HCT116 (cell line): ENCODE measurements at regions not wholly inside any gene's neighbourhood (a gene's known extent, or its start where the extent isn't known, plus 50 kb on each side); places are given as distances from the start of the nearest gene placed in this dataset.

Experiments
- ATAC-seq: fragments of 200-7000 bp; cut with Tn5 transposase; 2 replicates; pipeline ENCODE4 v1.9.1; 2020; ENCODE audit warnings: mild to moderate bottlenecking, moderate library complexity
- BruUV-seq: library from RNA; stranded (reverse); fragments of 400-500 nt; replicated peaks from 2 replicates; lab custom pipeline; 2021; lab: Mats Ljungman, UMichigan
- CTCF ChIA-PET: fragments of 300-600 bp; sonication (Branson Sonifier 250); formaldehyde crosslinking; loops from one replicate; lab custom pipeline; 2021; ENCODE audit warnings: antibody characterized with exemption; lab: Charles Lee
- POLR2A ChIA-PET: fragments of 300-600, 350-600 bp; sonication (Branson Sonifier 250); formaldehyde crosslinking; loops from one replicate; lab custom pipeline; 2021; ENCODE audit warnings: antibody characterized with exemption; lab: Charles Lee
- RAD21 ChIA-PET, 2 experiments: fragments of 300-600 bp; sonication (Branson Sonifier 250); formaldehyde crosslinking; loops; one replicate each; lab custom pipeline; 2023; ENCODE audit warnings: low total read pairs in 2 of 2; ENCODE audit not compliant: uncharacterized antibody in 2 of 2, unreplicated experiment in 2 of 2, low non-redundant PET in 1 of 2; lab: Charles Lee
- DNase-seq: peaks from one replicate; pipeline ENCODE4 v3.0.0-alpha.2; 2010; ENCODE audit warnings: low read depth, low spot score
- H2AFZ ChIP-seq: fragments of 200-600 bp; shearing (Covaris generic), sonication (generic); 2 replicates; pipeline ENCODE4 v1.6.1; 2017; ENCODE audit warnings: low read depth, mixed run types, mixed read lengths, antibody characterized with exemption, low read length; ENCODE audit not compliant: poor library complexity, severe bottlenecking
- H3K27ac ChIP-seq: 2 replicates; pipeline ENCODE4 v1.5.1; 2012; ENCODE audit warnings: low read depth, low read length
- H3K27me3 ChIP-seq: fragments of 200-600 bp; sonication (generic); 2 replicates; pipeline ENCODE4 v1.6.1; 2016; ENCODE audit warnings: mixed run types, low read length, mixed read lengths; ENCODE audit not compliant: insufficient read depth
- H3K36me3 ChIP-seq, 2 experiments: fragments of 200-500 bp in 1 of 2; fragments of 200-600 bp in 1 of 2; sonication (Bioruptor generic) in 1 of 2; sonication (generic) in 1 of 2; 2 replicates each; pipeline versions ENCODE4 v1.5.1 to v1.6.1; 2014 to 2016; ENCODE audit warnings: low read length in 2 of 2, inconsistent platforms in 1 of 2, mixed read lengths in 1 of 2, mixed run types in 1 of 2; ENCODE audit not compliant: insufficient read depth in 2 of 2, control insufficient read depth in 1 of 2
- H3K4me1 ChIP-seq, 2 experiments: fragments of 200-600 bp in 1 of 2; sonication (generic) in 1 of 2; 2 replicates each; pipeline versions ENCODE4 v1.5.1 to v1.6.1; 2012 to 2017; ENCODE audit warnings: low read length in 2 of 2, inconsistent platforms in 1 of 2, mild to moderate bottlenecking in 1 of 2, mixed read lengths in 1 of 2, mixed run types in 1 of 2, moderate library complexity in 1 of 2; ENCODE audit not compliant: insufficient read depth in 2 of 2, control insufficient read depth in 1 of 2
- H3K4me2 ChIP-seq: fragments of 200-600 bp; sonication (generic); 2 replicates; pipeline ENCODE4 v1.6.1; 2017; ENCODE audit warnings: mixed run types, low read length, mixed read lengths
- H3K4me3 ChIP-seq, 2 experiments: fragments of 200-600 bp in 1 of 2; sonication (generic) in 1 of 2; replicated peaks in 1 of 2; 2 replicates each; pipeline ENCODE4 v1.5.1; 2011 to 2016; ENCODE audit warnings: low read length in 2 of 2, control low read depth in 1 of 2, low read depth in 1 of 2, mild to moderate bottlenecking in 1 of 2, mixed read lengths in 1 of 2, mixed run types in 1 of 2
- H3K79me2 ChIP-seq: fragments of 200-600 bp; sonication (generic); 2 replicates; pipeline ENCODE4 v1.6.1; 2017; ENCODE audit warnings: mild to moderate bottlenecking, mixed run types, low read length, moderate library complexity, mixed read lengths; ENCODE audit not compliant: insufficient read depth
- H3K9ac ChIP-seq: fragments of 200-600 bp; sonication (generic); 2 replicates; pipeline ENCODE4 v1.6.1; 2016; ENCODE audit warnings: low read length, mixed read lengths
- H3K9me2 ChIP-seq: fragments of 200-600 bp; sonication (generic), shearing (Covaris generic); 2 replicates; pipeline ENCODE4 v1.6.1; 2017; ENCODE audit warnings: mixed run types, mild to moderate bottlenecking, moderate library complexity; ENCODE audit not compliant: insufficient read depth
- H3K9me3 ChIP-seq, 2 experiments: fragments of 200-500 bp in 1 of 2; fragments of 200-600 bp in 1 of 2; sonication (Bioruptor generic) in 1 of 2; sonication (generic) in 1 of 2; 2 replicates each; pipeline ENCODE4 v1.6.1; 2014 to 2017; ENCODE audit warnings: low read length in 2 of 2, mixed read lengths in 2 of 2, inconsistent platforms in 1 of 2, low read depth in 1 of 2, mild to moderate bottlenecking in 1 of 2, mixed run types in 1 of 2, moderate library complexity in 1 of 2; ENCODE audit not compliant: control insufficient read depth in 1 of 2, insufficient read depth in 1 of 2
- H4K20me1 ChIP-seq: fragments of 200-600 bp; sonication (generic), shearing (Covaris generic); 2 replicates; pipeline ENCODE4 v1.6.1; 2017; ENCODE audit warnings: mixed run types, mild to moderate bottlenecking, moderate library complexity; ENCODE audit not compliant: insufficient read depth
- CBX3 ChIP-seq: IDR thresholded peaks from 2 replicates; pipeline ENCODE4 v1.6.1; 2012; ENCODE audit warnings: low read depth
- CEBPB ChIP-seq: IDR thresholded peaks from 2 replicates; pipeline ENCODE4 v1.6.1; 2012; ENCODE audit warnings: low read depth
- ELF1 ChIP-seq: IDR thresholded peaks from 2 replicates; pipeline ENCODE4 v1.6.1; 2012; ENCODE audit warnings: low read depth, borderline replicate concordance
- EZH2 ChIP-seq: fragments of 200-600 bp; sonication (generic); IDR thresholded peaks from 2 replicates; pipeline ENCODE4 v1.6.1; 2017; ENCODE audit warnings: antibody characterized with exemption, mixed run types
- FOSL1 ChIP-seq: IDR thresholded peaks from 2 replicates; pipeline ENCODE4 v1.6.1; 2012; ENCODE audit warnings: low read depth
- POLR2A ChIP-seq: IDR thresholded peaks from 2 replicates; pipeline ENCODE4 v1.7.0; 2011; ENCODE audit warnings: borderline replicate concordance; ENCODE audit not compliant: insufficient read depth, insufficient read length; ENCODE audit errors: extremely low read depth
- POLR2AphosphoS5 ChIP-seq: IDR thresholded peaks from 2 replicates; pipeline ENCODE4 v1.6.1; 2011; ENCODE audit warnings: mild to moderate bottlenecking, low read depth, low read length, moderate library complexity
- RAD21 ChIP-seq: IDR thresholded peaks from 2 replicates; pipeline ENCODE4 v1.6.1; 2012; ENCODE audit warnings: low read depth, mild to moderate bottlenecking
- SIN3A ChIP-seq: IDR thresholded peaks from 2 replicates; pipeline ENCODE4 v1.6.1; 2012; ENCODE audit warnings: low read depth
- SP1 ChIP-seq: IDR thresholded peaks from 2 replicates; pipeline ENCODE4 v1.6.1; 2012; ENCODE audit warnings: low read depth
- SRF ChIP-seq: IDR thresholded peaks from 2 replicates; pipeline ENCODE4 v1.6.1; 2012; ENCODE audit warnings: low read depth
- TCF7L2 ChIP-seq: IDR thresholded peaks from 2 replicates; pipeline ENCODE4 v1.7.0; 2011; ENCODE audit warnings: borderline replicate concordance, inconsistent platforms; ENCODE audit not compliant: insufficient read depth, insufficient read length; ENCODE audit errors: extremely low read depth
- YY1 ChIP-seq: IDR thresholded peaks from 2 replicates; pipeline ENCODE4 v1.6.1; 2011; ENCODE audit warnings: low read length, low read depth, moderate library complexity, mild to moderate bottlenecking; ENCODE audit not compliant: insufficient replicate concordance; ENCODE audit errors: extremely low read depth
- ZFX ChIP-seq: fragments of 450-650 bp; IDR thresholded peaks from 2 replicates; pipeline ENCODE4 v1.6.1; 2017
- intact Hi-C: fragments of 100-400 bp; cut with micrococcal nuclease; formaldehyde crosslinking; loops from 2 replicates; pipeline ENCODE4 v1.10.0; 2022
- TF ChIP-seq, protein P1 (sequence below): IDR thresholded peaks from 2 replicates; pipeline ENCODE4 v1.6.1; 2011; ENCODE audit warnings: mild to moderate bottlenecking, low read length, moderate library complexity; ENCODE audit not compliant: insufficient replicate concordance; ENCODE audit errors: extremely low read depth
- TF ChIP-seq, protein P2 (sequence below), 3 experiments: fragments of 200-600 bp in 1 of 3; sonication (generic) in 1 of 3; IDR thresholded peaks in 2 of 3; conservative IDR thresholded peaks in 1 of 3; 2 replicates each; pipeline ENCODE4 v1.5.1; 2012 to 2017; ENCODE audit warnings: low read depth in 2 of 3, low read length in 2 of 3, antibody characterized with exemption in 1 of 3, borderline replicate concordance in 1 of 3, control low read depth in 1 of 3, mild to moderate bottlenecking in 1 of 3, mixed read lengths in 1 of 3, mixed run types in 1 of 3, moderate library complexity in 1 of 3; ENCODE audit not compliant: insufficient read depth in 1 of 3
- TF ChIP-seq, protein P3 (sequence below): IDR thresholded peaks from 2 replicates; pipeline ENCODE4 v1.6.1; 2012

DNA sequence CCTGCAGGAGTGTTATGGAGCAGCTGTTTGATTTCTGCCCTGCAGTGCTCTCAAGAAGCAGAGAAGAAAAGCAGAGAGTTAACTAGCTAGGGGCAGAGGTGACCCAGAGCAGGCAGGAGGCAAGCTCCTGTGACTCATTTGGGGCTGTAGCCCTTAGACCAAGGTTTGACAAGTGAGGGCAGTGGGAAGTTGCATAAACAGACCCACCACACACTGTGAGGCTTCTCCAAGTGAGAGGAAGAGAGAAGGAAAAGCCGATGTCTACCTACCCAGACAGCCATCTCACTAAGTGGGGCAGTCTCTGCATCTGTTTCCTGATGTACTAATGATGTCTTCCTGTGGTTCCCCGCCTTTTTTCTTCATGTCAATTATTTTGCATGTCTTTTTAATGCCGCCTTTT lies 159.9 kb upstream of the NR5A2 start (continued):
- TF ChIP-seq ELF1, result no peak
- TF ChIP-seq, protein P1, sequence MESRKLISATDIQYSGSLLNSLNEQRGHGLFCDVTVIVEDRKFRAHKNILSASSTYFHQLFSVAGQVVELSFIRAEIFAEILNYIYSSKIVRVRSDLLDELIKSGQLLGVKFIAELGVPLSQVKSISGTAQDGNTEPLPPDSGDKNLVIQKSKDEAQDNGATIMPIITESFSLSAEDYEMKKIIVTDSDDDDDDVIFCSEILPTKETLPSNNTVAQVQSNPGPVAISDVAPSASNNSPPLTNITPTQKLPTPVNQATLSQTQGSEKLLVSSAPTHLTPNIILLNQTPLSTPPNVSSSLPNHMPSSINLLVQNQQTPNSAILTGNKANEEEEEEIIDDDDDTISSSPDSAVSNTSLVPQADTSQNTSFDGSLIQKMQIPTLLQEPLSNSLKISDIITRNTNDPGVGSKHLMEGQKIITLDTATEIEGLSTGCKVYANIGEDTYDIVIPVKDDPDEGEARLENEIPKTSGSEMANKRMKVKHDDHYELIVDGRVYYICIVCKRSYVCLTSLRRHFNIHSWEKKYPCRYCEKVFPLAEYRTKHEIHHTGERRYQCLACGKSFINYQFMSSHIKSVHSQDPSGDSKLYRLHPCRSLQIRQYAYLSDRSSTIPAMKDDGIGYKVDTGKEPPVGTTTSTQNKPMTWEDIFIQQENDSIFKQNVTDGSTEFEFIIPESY, result no peak
- no peak for TF ChIP-seq POLR2AphosphoS5
- no peak for TF ChIP-seq POLR2A
- TF ChIP-seq CBX3, result no peak
- no peak for TF ChIP-seq CEBPB

DNA sequence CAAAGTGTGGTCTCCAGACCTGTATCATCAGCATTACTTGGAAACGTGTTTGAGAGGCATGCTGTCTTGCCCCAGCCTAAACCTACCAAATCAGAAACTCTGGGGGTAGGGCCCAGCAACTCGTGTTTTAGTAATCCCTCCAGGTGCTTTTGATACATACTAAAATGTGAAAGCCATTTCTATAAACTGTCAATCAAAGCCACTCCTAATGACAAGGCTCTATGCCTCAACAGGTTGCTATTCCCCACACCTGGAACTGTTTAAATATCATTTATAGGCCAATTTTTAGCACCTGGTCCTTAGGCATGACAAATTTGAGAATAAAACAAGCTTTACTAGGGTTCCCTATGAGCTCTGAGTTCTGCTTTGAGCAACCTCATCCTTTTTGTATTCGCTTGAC lies 158.7 kb upstream of the NR5A2 start:
- TF ChIP-seq ZFX (no peak), SRF (no peak), EZH2 (no peak), CBX3 (no peak), TCF7L2 (no peak), FOSL1 (no peak), SIN3A (no peak), YY1 (no peak), RAD21 (no peak), SP1 (no peak), CEBPB (no peak)
- TF ChIP-seq, protein P2, sequence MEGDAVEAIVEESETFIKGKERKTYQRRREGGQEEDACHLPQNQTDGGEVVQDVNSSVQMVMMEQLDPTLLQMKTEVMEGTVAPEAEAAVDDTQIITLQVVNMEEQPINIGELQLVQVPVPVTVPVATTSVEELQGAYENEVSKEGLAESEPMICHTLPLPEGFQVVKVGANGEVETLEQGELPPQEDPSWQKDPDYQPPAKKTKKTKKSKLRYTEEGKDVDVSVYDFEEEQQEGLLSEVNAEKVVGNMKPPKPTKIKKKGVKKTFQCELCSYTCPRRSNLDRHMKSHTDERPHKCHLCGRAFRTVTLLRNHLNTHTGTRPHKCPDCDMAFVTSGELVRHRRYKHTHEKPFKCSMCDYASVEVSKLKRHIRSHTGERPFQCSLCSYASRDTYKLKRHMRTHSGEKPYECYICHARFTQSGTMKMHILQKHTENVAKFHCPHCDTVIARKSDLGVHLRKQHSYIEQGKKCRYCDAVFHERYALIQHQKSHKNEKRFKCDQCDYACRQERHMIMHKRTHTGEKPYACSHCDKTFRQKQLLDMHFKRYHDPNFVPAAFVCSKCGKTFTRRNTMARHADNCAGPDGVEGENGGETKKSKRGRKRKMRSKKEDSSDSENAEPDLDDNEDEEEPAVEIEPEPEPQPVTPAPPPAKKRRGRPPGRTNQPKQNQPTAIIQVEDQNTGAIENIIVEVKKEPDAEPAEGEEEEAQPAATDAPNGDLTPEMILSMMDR (IDR thresholded peaks at IDR 0.05 in 2 of 3, conservative IDR thresholded peaks at IDR 0.05 in 1 of 3; ENCODE audit: borderline replicate concordance in 1 of 3, insufficient read depth in 1 of 3, low read depth in 2 of 3, low read length in 2 of 3), result no peak
- TF ChIP-seq, protein P3, sequence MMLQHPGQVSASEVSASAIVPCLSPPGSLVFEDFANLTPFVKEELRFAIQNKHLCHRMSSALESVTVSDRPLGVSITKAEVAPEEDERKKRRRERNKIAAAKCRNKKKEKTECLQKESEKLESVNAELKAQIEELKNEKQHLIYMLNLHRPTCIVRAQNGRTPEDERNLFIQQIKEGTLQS, result no peak
- TF ChIP-seq, all 23 proteins: peak for 0
- H3K9me2 ChIP-seq, result no peaks in the 10 kb centered on the region
- no peak overlapping the region for H3K4me2 ChIP-seq
- no peak overlapping the region for H3K9ac ChIP-seq
- intact Hi-C loops, result no loop called here
- H4K20me1 ChIP-seq, result no peaks in the 10 kb centered on the region
- ATAC-seq, result no peak
- H3K9me3 ChIP-seq, result no peaks in the 10 kb centered on the region
- no peak overlapping the region for H3K4me3 ChIP-seq
- H3K4me1 ChIP-seq, result no peaks in the 10 kb centered on the region
- CTCF ChIA-PET, result no interaction called here
- no peak for DNase-seq
- no peaks in the 10 kb centered on the region for H3K27me3 ChIP-seq
- POLR2A ChIA-PET, result no interaction called here
- no peak overlapping the region for H3K27ac ChIP-seq
- no peaks in the 10 kb centered on the region for H3K79me2 ChIP-seq
- RAD21 ChIA-PET, result no interaction called here
- no peaks in the 10 kb centered on the region for H3K36me3 ChIP-seq
- no TSS peak for BruUV-seq
- H2AFZ ChIP-seq, result no peak overlapping the region
